ENCODE measurements at regions not wholly inside any gene's neighbourhood (a gene's known extent, or its start where the extent isn't known, plus 50 kb on each side); places are given as distances from the start of the nearest gene placed in this dataset.

DNA sequence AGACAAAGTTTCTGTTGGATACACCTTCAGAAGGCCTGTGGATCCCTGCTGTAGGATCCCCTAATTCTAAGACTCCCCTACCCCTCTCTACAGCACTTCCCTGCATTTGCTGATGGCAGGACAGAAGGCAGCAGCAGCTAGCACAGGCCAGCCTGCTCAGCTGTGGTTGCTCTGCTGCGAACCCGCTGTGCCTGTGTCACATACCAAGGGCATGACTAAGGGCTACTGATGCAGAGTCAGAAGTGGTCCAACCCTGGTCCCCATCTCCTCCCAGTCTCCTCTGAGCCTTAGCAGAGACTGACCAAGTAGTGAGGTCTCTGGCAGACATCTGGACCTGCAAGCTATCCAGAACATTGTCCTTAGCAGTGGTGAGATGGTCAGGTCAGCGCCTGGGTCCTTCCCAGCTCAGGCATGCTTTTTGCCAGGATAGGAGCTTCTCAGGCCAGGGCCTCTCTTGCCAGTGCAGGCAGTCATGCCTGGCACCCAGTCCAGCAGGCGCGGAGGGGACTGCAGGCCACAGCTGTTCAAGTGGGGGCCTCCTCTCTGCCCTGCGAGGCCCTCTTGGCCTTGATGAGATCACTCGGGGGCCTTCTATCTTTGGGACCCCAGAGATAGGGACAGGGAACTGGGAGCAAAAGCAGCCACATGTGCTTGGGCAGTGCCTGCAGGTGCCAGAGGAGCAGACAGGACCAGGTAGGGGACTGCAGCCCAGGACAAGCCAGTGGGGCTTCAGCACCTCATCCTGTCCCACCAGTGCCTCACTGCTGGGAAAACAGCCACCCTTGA lies 146.4 kb downstream of the ZNF248 start:
- 53% methylated on average over 7 of the region's 7 CpGs for WGBS
- peak; percentile 67 to 73 for ATAC-seq
- no peaks in the 10 kb centered on the region for H3K9me3 ChIP-seq (ENCODE audit: control insufficient read depth, low read length)
- intact Hi-C loops (cut with DNase I) = no loop called here
- H3K4me1 ChIP-seq (ENCODE audit: control insufficient read depth, insufficient read depth, low read length) = peaks cover 13% of the 10 kb centered on the region
- H3K4me3 ChIP-seq (ENCODE audit: low read length) = no peak overlapping the region
- no peaks in the 10 kb centered on the region for H3K27me3 ChIP-seq (ENCODE audit: control insufficient read depth, insufficient read depth)
- peak overlapping the region; percentile 38 for H3K27ac ChIP-seq (ENCODE audit: low read length)
- peak in 2 of 3 donors; percentile 64 to 68 for DNase-seq

DNA sequence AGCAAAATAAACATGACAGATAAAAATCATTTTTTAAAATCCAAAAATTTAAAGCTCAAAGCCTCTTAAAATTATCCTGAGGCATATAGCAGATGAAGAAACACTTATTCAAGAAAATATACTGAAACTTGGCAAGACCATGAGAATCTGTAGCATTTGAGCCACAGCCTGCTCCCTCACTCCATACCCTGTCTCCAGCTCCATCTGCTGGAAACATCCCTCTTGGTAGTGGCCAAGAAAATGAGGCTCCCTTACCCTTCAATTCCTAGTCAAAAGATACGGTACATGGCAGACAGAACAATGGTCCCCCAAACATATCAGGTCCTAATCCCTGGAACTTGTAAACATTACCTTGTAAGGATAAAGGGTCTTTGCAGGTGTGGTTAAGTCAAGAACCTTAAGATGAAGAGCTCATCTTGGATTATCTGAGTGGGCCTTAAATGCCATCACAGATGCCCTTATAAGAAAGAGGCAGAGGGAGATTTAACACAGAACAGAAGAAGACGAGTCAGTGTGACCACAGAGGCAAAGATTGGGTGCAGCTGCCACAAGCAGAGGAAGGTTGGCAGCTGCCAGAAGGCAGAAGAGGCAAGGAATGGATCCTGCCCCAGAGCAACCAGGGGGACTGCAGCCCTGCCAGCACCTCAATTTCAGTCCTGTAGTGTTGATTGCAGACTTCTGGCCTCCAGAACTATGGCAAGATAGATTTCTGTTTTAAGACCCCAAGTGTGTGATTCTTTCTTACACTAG lies 149.4 kb downstream of the ZNF248 start:
- Histone ChIP-seq H3K4me1 (ENCODE audit: control insufficient read depth, insufficient read depth, low read length) (peaks cover 13% of the 10 kb centered on the region), H3K4me3 (ENCODE audit: low read length) (no peak overlapping the region), H3K27ac (ENCODE audit: low read length) (no peak overlapping the region), H3K9me3 (ENCODE audit: control insufficient read depth, low read length) (no peaks in the 10 kb centered on the region), H3K27me3 (ENCODE audit: control insufficient read depth, insufficient read depth) (no peaks in the 10 kb centered on the region)
- 55% methylated on average over 2 of the region's 2 CpGs for WGBS
- intact Hi-C loops (cut with DNase I) = no loop called here
- DNase-seq (no peak), ATAC-seq (no peak)

DNA sequence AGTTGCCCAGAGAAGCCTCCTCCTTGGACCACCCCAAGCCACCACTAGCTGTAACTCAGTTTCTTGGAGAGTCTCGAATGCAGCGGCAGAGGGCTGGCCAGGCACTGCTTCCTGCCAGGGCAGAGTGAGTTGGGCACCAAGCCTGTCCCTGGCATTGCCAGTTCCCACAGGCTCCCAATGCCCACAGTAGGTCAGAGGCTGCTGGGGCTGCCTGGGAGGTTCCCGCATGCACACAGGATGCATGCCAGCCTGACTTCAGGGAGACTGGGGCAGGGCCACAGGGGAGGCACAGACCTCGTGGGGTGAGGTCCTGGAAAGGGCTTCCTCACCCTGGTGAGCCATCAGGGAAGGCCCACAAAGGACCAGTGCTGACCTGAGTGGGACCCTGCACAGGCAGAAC lies 152.8 kb downstream of the ZNF248 start:
- H3K27ac ChIP-seq (ENCODE audit: low read length) = no peak overlapping the region
- H3K9me3 ChIP-seq (ENCODE audit: control insufficient read depth, low read length) = no peaks in the 10 kb centered on the region
- WGBS = 69% methylated on average over 4 of the region's 4 CpGs
- ATAC-seq (peak in 1 of 2 donors; percentile 32), DNase-seq (peak in 1 of 3 donors; percentile 26)
- no peak overlapping the region for H3K4me3 ChIP-seq (ENCODE audit: low read length)
- intact Hi-C loops (cut with DNase I) = no loop called here
- H3K4me1 ChIP-seq (ENCODE audit: control insufficient read depth, insufficient read depth, low read length) = no peaks in the 10 kb centered on the region
- H3K27me3 ChIP-seq (ENCODE audit: control insufficient read depth, insufficient read depth) = no peaks in the 10 kb centered on the region

DNA sequence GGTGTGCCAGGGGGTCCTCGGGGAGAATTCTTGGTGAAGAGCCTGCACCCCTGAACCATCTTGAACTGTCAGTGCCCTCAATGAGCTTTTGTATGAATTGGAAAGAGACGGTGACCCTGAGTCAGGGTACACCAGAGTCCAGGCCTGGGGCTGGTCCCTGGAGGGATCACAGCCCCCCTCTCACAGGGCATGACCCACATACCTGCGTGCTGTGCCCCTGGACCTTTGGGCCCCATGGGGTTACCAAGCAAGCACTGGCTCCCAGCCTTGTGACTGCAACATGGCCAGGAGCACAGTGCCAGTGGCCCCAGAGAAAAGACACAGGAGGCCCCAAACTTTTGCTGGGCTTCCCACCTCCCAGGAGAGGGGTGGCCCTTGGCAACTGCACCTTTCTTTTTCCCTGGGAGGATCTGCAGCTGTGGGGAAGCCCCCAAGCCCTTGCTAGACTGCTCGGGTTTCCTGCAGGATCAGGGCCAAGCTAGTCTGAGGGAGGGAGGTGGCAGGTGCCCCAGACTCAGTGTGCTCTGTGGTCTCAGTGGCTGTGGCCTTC lies 153.5 kb downstream of the ZNF248 start:
- DNase-seq = no peak
- H3K4me3 ChIP-seq (ENCODE audit: low read length) = no peak overlapping the region
- H3K27me3 ChIP-seq (ENCODE audit: control insufficient read depth, insufficient read depth) = no peaks in the 10 kb centered on the region
- no peaks in the 10 kb centered on the region for H3K4me1 ChIP-seq (ENCODE audit: control insufficient read depth, insufficient read depth, low read length)
- intact Hi-C loops (cut with DNase I) = no loop called here
- H3K27ac ChIP-seq (ENCODE audit: low read length) = no peak overlapping the region
- no peaks in the 10 kb centered on the region for H3K9me3 ChIP-seq (ENCODE audit: control insufficient read depth, low read length)
- ATAC-seq = no peak
- WGBS = 78% methylated on average over 4 of the region's 4 CpGs

DNA sequence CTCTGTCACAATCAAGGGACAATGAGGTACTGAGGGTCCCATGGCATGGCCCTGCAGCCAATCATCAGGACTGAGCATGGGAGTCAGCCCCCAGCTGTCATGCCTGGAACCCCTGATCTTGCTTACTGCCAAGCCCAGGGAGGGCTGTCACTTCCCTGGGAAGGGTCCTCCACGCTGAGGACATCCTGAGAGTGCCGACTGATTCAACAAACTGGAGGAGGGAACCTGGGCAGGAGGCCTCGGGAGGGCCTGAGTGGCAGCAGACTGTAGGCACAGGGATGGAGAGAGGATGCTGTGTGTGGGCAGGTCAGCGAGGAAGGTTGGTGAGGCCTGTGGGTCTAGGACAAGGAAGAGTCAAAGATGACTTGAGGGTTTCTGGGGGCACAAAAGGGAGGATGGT lies 154.3 kb downstream of the ZNF248 start:
- 68% methylated on average over 4 of the region's 4 CpGs for WGBS
- no peaks in the 10 kb centered on the region for H3K9me3 ChIP-seq (ENCODE audit: control insufficient read depth, low read length)
- no peak for ATAC-seq
- no peaks in the 10 kb centered on the region for H3K4me1 ChIP-seq (ENCODE audit: control insufficient read depth, insufficient read depth, low read length)
- intact Hi-C loops (cut with DNase I) = no loop called here
- no peak for DNase-seq
- H3K27ac ChIP-seq (ENCODE audit: low read length) = no peak overlapping the region
- H3K4me3 ChIP-seq (ENCODE audit: low read length) = no peak overlapping the region
- H3K27me3 ChIP-seq (ENCODE audit: control insufficient read depth, insufficient read depth) = no peaks in the 10 kb centered on the region

DNA sequence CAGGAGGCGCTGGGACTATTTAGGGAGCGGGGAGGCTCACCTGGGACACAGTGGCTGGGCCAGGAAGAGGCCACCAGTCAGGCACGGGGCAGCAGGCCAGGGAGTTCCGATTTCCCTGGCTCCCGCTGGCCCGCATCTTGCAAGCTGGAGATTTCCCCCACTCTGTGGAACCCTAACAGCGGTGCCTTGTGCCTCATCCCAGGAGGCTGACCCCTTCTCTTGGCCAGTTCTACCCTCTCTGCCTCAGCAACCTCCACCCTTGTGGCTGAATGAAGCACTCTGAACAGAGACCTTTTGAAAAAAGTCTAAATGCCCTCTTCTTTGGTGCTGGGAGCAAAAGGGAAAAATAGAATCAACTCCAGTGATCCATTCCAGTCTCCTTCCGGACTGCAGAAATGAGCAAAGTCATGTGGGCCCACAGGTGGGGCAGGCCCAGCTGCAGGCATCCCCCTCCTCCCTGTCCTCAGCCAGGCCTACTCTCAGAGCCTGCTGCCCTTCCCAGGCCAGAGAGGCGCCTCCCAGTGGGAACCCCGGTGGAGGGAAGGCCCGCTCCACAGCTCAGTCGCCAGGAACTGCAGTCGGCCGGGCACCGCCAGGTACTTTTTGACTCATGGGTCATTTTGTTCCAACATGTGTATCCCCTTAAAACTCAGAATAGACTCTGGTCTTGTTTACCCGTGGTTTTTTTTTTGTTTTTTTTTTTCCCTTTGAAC lies 155.5 kb downstream of the ZNF248 start:
- intact Hi-C loops (cut with DNase I) = no loop called here
- ATAC-seq = no peak
- H3K4me3 ChIP-seq (ENCODE audit: low read length) = no peak overlapping the region
- H3K4me1 ChIP-seq (ENCODE audit: control insufficient read depth, insufficient read depth, low read length) = no peaks in the 10 kb centered on the region
- 81% methylated on average over 16 of the region's 16 CpGs for WGBS
- no peak for DNase-seq
- no peak overlapping the region for H3K27ac ChIP-seq (ENCODE audit: low read length)
- H3K27me3 ChIP-seq (ENCODE audit: control insufficient read depth, insufficient read depth) = no peaks in the 10 kb centered on the region
- no peaks in the 10 kb centered on the region for H3K9me3 ChIP-seq (ENCODE audit: control insufficient read depth, low read length)

DNA sequence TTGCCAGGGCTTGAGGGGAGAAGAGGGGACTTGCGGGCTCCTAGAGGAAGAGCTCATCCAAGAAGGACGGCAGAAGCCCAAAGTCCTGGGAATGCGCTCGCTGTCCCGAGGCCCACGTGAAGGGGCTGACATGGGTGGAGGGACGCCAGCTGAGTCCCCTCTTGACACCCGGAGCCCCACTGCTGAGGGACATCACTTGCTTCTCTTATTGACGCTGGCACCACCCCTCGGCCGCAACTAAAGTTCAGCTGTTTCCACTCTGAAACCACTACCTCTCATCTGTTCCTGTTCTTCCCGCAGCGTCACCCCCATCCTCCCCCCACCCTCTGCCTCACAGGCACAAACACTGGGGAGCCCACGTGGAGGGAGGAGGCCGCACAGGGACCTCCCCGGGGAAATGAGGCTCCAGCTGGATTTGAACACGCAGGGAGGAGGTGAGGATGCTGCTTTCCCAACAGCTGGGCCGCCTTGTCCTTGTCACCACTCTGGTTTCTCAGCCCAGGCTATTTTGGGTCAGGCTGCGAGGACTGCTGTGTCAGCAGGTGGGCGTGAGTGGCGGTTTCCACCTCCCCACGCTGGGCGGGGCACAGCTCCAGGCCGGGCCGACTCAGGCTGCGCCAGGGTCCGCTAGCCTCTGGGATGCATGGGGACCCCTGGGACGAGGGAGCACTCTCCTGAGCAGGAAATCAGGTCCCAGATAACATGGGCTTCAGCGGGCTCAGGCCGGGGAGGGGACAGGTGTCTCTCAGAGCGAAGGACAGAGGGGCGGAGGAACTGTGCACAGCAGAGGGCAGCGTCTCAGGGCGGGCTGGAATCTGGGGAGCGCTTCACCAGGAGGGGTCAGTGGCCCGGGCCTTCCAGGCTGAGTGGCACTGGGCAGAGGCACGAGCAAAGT lies 156.3 kb downstream of the ZNF248 start:
- intact Hi-C loops (cut with DNase I) = no loop called here
- H3K27me3 ChIP-seq (ENCODE audit: control insufficient read depth, insufficient read depth) = no peaks in the 10 kb centered on the region
- no peak overlapping the region for H3K4me3 ChIP-seq (ENCODE audit: low read length)
- ATAC-seq = peak; percentile 23 to 54
- WGBS = 80% methylated on average over 37 of the region's 37 CpGs
- no peak overlapping the region for H3K27ac ChIP-seq (ENCODE audit: low read length)
- no peaks in the 10 kb centered on the region for H3K4me1 ChIP-seq (ENCODE audit: control insufficient read depth, insufficient read depth, low read length)
- no peaks in the 10 kb centered on the region for H3K9me3 ChIP-seq (ENCODE audit: control insufficient read depth, low read length)
- peak in 1 of 3 donors; percentile 28 for DNase-seq

DNA sequence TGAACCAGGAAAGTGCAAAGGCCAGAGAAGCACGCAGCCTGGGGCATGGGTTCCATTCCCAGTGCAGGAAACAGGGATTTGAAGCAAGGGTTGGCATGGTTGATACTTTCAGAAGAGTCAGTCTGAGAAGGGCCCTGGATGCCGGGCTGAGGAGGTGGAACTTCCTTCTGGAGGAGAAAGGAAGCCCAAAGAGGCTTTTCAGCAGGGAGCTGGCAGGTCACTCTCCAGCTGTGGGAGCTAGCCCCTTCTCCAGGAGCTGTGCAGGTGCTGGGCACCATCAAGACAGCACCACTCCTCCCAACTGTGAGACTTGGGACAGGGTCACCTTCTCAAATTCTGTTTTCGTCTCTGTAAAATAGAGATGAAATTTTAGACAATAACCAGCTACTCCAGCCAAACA lies 169.8 kb downstream of the ZNF248 start:
- 61% methylated on average over 3 of the region's 3 CpGs for WGBS
- ATAC-seq (no peak), DNase-seq (no peak)
- Histone ChIP-seq H3K27ac (ENCODE audit: low read length) (no peak overlapping the region), H3K27me3 (ENCODE audit: control insufficient read depth, insufficient read depth) (no peaks in the 10 kb centered on the region), H3K4me3 (ENCODE audit: low read length) (no peak overlapping the region), H3K4me1 (ENCODE audit: control insufficient read depth, insufficient read depth, low read length) (no peaks in the 10 kb centered on the region), H3K9me3 (ENCODE audit: control insufficient read depth, low read length) (no peaks in the 10 kb centered on the region)
- intact Hi-C loops (cut with DNase I) = no loop called here

DNA sequence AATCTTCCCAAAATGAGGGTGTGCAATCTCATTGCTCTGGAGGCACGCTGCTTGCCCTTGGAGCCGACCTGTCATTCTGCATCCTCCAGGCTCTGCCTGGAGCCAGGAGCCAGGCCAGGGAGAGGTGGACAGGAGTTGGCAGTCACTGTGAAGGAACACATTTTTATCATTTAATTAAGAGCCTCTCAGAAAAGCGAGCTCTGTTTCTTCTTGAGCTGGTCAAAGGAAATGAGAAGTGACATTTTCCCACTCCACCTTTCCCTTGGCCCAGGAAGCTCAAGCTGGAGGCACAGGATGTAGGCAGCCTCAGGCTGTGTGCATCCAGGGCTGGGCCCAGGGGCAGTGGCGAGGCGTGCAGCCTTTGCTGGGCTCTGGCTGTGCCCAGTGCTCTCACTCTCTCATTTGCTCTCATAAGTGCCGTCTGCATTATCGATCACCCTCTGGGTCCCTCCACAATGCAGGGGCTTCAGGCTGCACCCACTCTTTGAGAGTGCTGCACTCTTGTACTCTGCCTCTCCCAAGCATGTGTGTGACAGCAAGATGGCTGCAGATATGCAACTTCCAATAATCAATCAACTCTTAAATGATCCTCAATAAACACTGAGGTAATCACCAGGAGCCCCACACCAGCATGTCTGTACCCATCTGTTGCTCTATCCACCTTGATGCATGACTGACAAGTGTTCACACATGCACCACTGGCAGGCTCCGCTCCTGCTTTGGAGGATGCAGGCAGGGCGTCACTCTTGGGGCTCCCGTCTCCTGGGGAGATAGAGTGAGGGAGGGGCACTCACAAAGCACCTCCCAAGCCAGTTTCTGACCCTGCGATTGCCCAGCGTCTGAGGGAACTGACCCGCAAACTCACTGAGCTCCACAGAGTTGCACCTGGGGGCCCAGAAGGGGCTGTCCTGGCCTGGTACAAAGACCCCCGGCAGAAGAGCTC lies 171.4 kb downstream of the ZNF248 start:
- Histone ChIP-seq H3K27me3 (ENCODE audit: control insufficient read depth, insufficient read depth) (no peaks in the 10 kb centered on the region), H3K4me1 (ENCODE audit: control insufficient read depth, insufficient read depth, low read length) (no peaks in the 10 kb centered on the region), H3K4me3 (ENCODE audit: low read length) (no peak overlapping the region), H3K9me3 (ENCODE audit: control insufficient read depth, low read length) (no peaks in the 10 kb centered on the region), H3K27ac (ENCODE audit: low read length) (no peak overlapping the region)
- intact Hi-C loops (cut with DNase I) = no loop called here
- DNase-seq (peak in 1 of 3 donors; percentile 19), ATAC-seq (peak in 1 of 2 donors; percentile 67)
- WGBS = 78% methylated on average over 14 of the region's 14 CpGs

Measured in right cardiac atrium (tissue), 5 donors.